Esophagus muscularis mucosa (tissue), 4 donors: ENCODE measurements at regions not wholly inside any gene's neighbourhood (a gene's known extent, or its start where the extent isn't known, plus 50 kb on each side); places are given as distances from the start of the nearest gene placed in this dataset.
"Not testable (repeated sequence)": the region's sequence is repeated elsewhere in the genome, so short reads cannot be mapped to it uniquely, and the experiment has no call there.

Source experiments
- DNase-seq: peaks from one replicate; pipeline ENCODE4 v3.0.0-alpha.2; 2017; ENCODE audit errors: extremely low spot score
- H3K27ac ChIP-seq, 4 donors: fragments of 200-600 bp; sonication (generic); replicated peaks in 1 of 4; 1 replicate in 3 of 4; 2 replicates in 1 of 4; pipeline ENCODE4 v1.5.1; 2016 to 2019; ENCODE audit warnings: mild to moderate bottlenecking in 1 of 4
- H3K27me3 ChIP-seq, 4 donors: fragments of 200-600 bp; sonication (generic); one replicate each; pipeline versions ENCODE4 v1.5.1 to v1.6.0; 2016 to 2019
- H3K36me3 ChIP-seq, 4 donors: fragments of 200-600 bp; sonication (generic); one replicate each; pipeline ENCODE4 v1.5.1; 2016 to 2019
- H3K4me1 ChIP-seq, 4 donors: fragments of 200-600 bp; sonication (generic); one replicate each; pipeline ENCODE4 v1.5.1; 2016 to 2019
- H3K4me3 ChIP-seq, 4 donors: fragments of 200-600 bp; sonication (generic); 1 replicate in 2 of 4; 2 replicates in 2 of 4; pipeline ENCODE4 v1.5.1; 2016 to 2019; ENCODE audit warnings: mild to moderate bottlenecking in 4 of 4, moderate library complexity in 1 of 4
- H3K9me3 ChIP-seq, 4 donors: fragments of 200-600 bp; sonication (generic); 1 replicate in 3 of 4; 2 replicates in 1 of 4; pipeline ENCODE4 v1.5.1; 2016 to 2019
- EP300 ChIP-seq: sonication (generic); formaldehyde crosslinking; IDR thresholded peaks from one replicate; pipeline ENCODE4 v1.6.1; 2017; ENCODE audit warnings: antibody characterized with exemption
- POLR2A ChIP-seq: fragments of 450-650 bp; IDR thresholded peaks from one replicate; pipeline ENCODE4 v1.6.1; 2017; ENCODE audit warnings: antibody characterized with exemption, moderate library complexity, mild to moderate bottlenecking, low read depth
- POLR2AphosphoS5 ChIP-seq, 2 donors: sonication (generic); formaldehyde crosslinking; IDR thresholded peaks; one replicate each; pipeline ENCODE4 v1.6.1; 2017; ENCODE audit warnings: antibody characterized with exemption in 2 of 2
- WGBS: methylation state at CpG from one replicate; pipeline ENCODE4 v1.1.5; 2018; 5-methylcytosine and 5-hydroxymethylcytosine counted together
- intact Hi-C: fragments of 100-400 bp; cut with DNase I; formaldehyde crosslinking; loops from one replicate; pipeline ENCODE4 v1.15.1; 2023
- TF ChIP-seq, protein P1 (sequence below), 3 experiments: fragments of 200-600 bp in 2 of 3; fragments of 450-650 bp in 1 of 3; sonication (generic) in 2 of 3; IDR thresholded peaks; one replicate each; pipeline ENCODE4 v1.5.1; 2017 to 2019; ENCODE audit warnings: antibody characterized with exemption in 3 of 3, mild to moderate bottlenecking in 2 of 3, moderate library complexity in 1 of 3

DNA sequence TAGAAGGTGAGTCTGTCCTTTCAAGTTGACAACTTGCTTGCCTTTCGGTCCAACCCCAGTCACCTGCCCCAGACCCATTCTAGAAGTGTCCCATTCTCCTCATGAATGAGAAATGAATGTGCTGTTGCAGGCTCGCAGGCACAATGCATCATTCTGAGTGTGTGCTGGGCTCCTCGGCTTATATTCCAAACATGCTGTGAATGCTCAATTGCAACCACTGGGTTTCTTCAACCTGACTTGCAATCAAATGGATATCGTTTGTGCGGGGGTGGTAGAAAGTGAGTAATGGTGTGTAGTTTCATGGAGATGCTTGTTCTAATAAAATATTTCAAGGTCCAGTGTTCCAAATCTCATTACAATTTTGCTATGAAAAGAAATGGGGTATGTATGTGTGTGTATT, 256.6 kb upstream of the IL12B start:
- H3K4me1 ChIP-seq, result peaks cover 0 to 3% (median under 1%) of the 10 kb centered on the region in 4 donors
- DNase-seq, result peak; percentile 55
- no peaks in the 10 kb centered on the region for H3K27me3 ChIP-seq
- TF ChIP-seq POLR2A (no peak), POLR2AphosphoS5 (IDR thresholded peaks at IDR 0.05) (no peak), EP300 (no peak)
- TF ChIP-seq, protein P1, sequence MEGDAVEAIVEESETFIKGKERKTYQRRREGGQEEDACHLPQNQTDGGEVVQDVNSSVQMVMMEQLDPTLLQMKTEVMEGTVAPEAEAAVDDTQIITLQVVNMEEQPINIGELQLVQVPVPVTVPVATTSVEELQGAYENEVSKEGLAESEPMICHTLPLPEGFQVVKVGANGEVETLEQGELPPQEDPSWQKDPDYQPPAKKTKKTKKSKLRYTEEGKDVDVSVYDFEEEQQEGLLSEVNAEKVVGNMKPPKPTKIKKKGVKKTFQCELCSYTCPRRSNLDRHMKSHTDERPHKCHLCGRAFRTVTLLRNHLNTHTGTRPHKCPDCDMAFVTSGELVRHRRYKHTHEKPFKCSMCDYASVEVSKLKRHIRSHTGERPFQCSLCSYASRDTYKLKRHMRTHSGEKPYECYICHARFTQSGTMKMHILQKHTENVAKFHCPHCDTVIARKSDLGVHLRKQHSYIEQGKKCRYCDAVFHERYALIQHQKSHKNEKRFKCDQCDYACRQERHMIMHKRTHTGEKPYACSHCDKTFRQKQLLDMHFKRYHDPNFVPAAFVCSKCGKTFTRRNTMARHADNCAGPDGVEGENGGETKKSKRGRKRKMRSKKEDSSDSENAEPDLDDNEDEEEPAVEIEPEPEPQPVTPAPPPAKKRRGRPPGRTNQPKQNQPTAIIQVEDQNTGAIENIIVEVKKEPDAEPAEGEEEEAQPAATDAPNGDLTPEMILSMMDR (IDR thresholded peaks at IDR 0.05), result no peak
- WGBS, result 86% methylated on average over 5 of the region's 5 CpGs
- H3K4me3 ChIP-seq, result no peak overlapping the region
- no peaks in the 10 kb centered on the region for H3K36me3 ChIP-seq
- intact Hi-C loops, result no loop called here
- H3K27ac ChIP-seq, result no peak overlapping the region
- peaks cover 0 to 6% (median 1%) of the 10 kb centered on the region in 4 donors for H3K9me3 ChIP-seq

DNA sequence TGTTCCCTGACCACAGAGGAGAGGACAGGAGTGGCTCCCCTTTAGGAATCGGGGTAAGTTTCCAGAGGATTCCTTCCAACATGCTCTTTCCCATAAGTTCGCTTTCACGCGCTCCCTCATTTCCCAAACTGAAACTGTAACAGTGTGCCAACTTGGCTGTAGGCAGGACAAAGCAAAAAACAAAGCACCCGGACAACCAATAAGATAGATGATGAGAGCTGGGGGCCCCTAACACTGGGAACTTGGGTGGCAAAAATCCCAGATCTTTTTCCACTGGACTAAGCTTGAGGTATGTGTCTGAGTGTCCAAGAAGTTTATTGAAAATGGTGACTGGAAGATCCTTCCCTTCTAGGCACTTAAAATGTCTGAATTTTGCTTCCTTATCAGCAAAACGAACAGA, 258.7 kb upstream of the IL12B start:
- no peaks in the 10 kb centered on the region for H3K4me1 ChIP-seq
- intact Hi-C loops, result no loop called here
- H3K27ac ChIP-seq, result no peak overlapping the region
- H3K9me3 ChIP-seq, result peaks cover 0 to under 1% (median 0%) of the 10 kb centered on the region in 4 donors
- no peaks in the 10 kb centered on the region for H3K36me3 ChIP-seq
- H3K4me3 ChIP-seq, result no peak overlapping the region
- no peaks in the 10 kb centered on the region for H3K27me3 ChIP-seq
- WGBS, result 84% methylated on average over 6 of the region's 6 CpGs
- peak; percentile 62 for DNase-seq
- no peak for TF ChIP-seq POLR2AphosphoS5 (IDR thresholded peaks at IDR 0.05)
- TF ChIP-seq EP300, result no peak
- TF ChIP-seq, protein P1 (IDR thresholded peaks at IDR 0.05), result no peak
- no peak for TF ChIP-seq POLR2A

GRCh38 chr5:159593518-159594073, 263.3 kb upstream of the IL12B start:
- TF ChIP-seq POLR2A, result no peak
- no peak for TF ChIP-seq EP300
- no peak for TF ChIP-seq POLR2AphosphoS5 (IDR thresholded peaks at IDR 0.05)
- TF ChIP-seq, protein P1 (IDR thresholded peaks at IDR 0.05), result no peak
- 31% methylated on average over 1 of the region's 1 CpG for WGBS

GRCh38 chr5:159595561-159595960, 265.3 kb upstream of the IL12B start:
- H3K4me3 ChIP-seq, intact Hi-C loops, H3K9me3 ChIP-seq, H3K36me3 ChIP-seq, H3K27ac ChIP-seq, DNase-seq, H3K27me3 ChIP-seq, H3K4me1 ChIP-seq: not testable (repeated sequence)
- WGBS, result 89% methylated on average over 3 of the region's 3 CpGs

More at GRCh38 chr5:159593518-159594073, 263.3 kb upstream of the IL12B start:
- DNase-seq, result peak; percentile 3
- intact Hi-C loops, result no loop called here
- no peaks in the 10 kb centered on the region for H3K4me1 ChIP-seq
- no peaks in the 10 kb centered on the region for H3K27me3 ChIP-seq
- no peaks in the 10 kb centered on the region for H3K36me3 ChIP-seq
- no peak overlapping the region for H3K27ac ChIP-seq
- no peak overlapping the region for H3K4me3 ChIP-seq
- H3K9me3 ChIP-seq, result no peaks in the 10 kb centered on the region

GRCh38 chr5:159601216-159601615, 270.9 kb upstream of the IL12B start:
- no peak overlapping the region for H3K27ac ChIP-seq
- intact Hi-C loops, result no loop called here

More at GRCh38 chr5:159601216-159601615, 270.9 kb upstream of the IL12B start:
- WGBS, result 58% methylated on average over 1 of the region's 1 CpG
- Histone ChIP-seq H3K4me1 (no peaks in the 10 kb centered on the region), H3K9me3 (peaks cover 0 to 8% (median 2%) of the 10 kb centered on the region in 4 donors), H3K4me3 (no peak overlapping the region), H3K27me3 (no peaks in the 10 kb centered on the region), H3K36me3 (no peaks in the 10 kb centered on the region)
- TF ChIP-seq, protein P1 (IDR thresholded peaks at IDR 0.05), result no peak
- TF ChIP-seq POLR2A (no peak), EP300 (no peak), POLR2AphosphoS5 (IDR thresholded peaks at IDR 0.05) (no peak)
- peak; percentile 4 for DNase-seq
